ENCODE measurements at regions not wholly inside any gene's neighbourhood (a gene's known extent, or its start where the extent isn't known, plus 50 kb on each side); places are given as distances from the start of the nearest gene placed in this dataset.

DNA sequence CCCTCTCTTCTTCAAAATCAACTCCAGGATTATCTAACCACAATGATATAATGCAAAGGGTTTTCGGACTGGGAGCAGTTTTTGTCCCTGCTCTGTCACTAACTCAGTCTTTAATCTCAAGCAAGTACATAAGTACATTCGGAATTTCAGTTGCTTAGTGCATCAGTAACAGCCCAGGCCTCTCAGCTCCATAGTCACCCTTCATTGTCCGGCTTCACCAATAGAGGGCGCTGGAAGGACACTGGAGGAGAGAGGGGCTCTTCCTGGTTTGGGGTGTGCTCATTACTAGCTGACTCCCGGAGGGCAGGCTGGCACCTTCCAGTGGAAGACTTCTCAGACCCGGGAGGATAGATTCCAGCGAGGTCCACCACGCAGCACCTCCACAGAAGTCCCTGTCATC is 90.4 kb upstream of the PDGFD start:
- H4K20me1 ChIP-seq (ENCODE audit: low read depth, low read length), result no peaks in the 10 kb centered on the region
- H3K36me3 ChIP-seq (ENCODE audit: low read length), result no peaks in the 10 kb centered on the region
- TF ChIP-seq, protein P1, sequence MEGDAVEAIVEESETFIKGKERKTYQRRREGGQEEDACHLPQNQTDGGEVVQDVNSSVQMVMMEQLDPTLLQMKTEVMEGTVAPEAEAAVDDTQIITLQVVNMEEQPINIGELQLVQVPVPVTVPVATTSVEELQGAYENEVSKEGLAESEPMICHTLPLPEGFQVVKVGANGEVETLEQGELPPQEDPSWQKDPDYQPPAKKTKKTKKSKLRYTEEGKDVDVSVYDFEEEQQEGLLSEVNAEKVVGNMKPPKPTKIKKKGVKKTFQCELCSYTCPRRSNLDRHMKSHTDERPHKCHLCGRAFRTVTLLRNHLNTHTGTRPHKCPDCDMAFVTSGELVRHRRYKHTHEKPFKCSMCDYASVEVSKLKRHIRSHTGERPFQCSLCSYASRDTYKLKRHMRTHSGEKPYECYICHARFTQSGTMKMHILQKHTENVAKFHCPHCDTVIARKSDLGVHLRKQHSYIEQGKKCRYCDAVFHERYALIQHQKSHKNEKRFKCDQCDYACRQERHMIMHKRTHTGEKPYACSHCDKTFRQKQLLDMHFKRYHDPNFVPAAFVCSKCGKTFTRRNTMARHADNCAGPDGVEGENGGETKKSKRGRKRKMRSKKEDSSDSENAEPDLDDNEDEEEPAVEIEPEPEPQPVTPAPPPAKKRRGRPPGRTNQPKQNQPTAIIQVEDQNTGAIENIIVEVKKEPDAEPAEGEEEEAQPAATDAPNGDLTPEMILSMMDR (IDR thresholded peaks at IDR 0.05; ENCODE audit: insufficient read depth, low read length, poor library complexity, severe bottlenecking), result peak; percentile 70
- TF ChIP-seq EZH2phosphoT487 (conservative IDR thresholded peaks at IDR 0.05; ENCODE audit: low read length), result no peak
- no peak overlapping the region for H3K9ac ChIP-seq (ENCODE audit: low read length)
- no peak overlapping the region for H3K27ac ChIP-seq (ENCODE audit: low read depth, low read length)
- H3K9me2 ChIP-seq (replicated peaks; ENCODE audit: insufficient read depth, low read length), result no peaks in the 10 kb centered on the region
- no peaks in the 10 kb centered on the region for H3K79me2 ChIP-seq (ENCODE audit: insufficient read depth, low read length)
- peak overlapping the region; percentile 92 for H2AFZ ChIP-seq (ENCODE audit: low read depth, low read length, severe bottlenecking)
- H3K27me3 ChIP-seq (ENCODE audit: low read length), result no peaks in the 10 kb centered on the region
- no peaks in the 10 kb centered on the region for H3K9me3 ChIP-seq (ENCODE audit: insufficient read depth, low read length)
- H3K4me3 ChIP-seq (ENCODE audit: insufficient read depth, low read length, poor library complexity, severe bottlenecking), result no peak overlapping the region
- peak overlapping the region; percentile 36 for H3K4me2 ChIP-seq (ENCODE audit: low read depth, low read length, poor library complexity, severe bottlenecking)
- no peaks in the 10 kb centered on the region for H3F3A ChIP-seq (ENCODE audit: insufficient read depth)

DNA sequence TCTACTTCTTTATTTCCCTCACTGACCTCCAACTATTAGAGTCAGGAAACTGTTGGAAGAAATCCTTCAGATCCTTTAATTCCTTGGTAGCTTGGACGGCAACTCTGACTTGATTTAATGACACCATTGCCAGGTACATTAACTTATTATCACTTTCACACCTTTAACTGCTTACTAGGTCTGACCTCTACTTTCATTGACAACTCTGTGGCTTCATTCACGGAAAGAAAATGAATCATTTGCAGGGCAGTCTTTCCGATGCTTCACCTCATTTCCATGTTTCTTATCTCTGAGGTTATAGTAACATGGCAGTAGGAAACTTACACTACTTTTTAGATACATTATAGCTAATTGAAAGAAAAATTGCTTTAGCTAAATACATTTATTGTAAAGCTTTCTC is 82.6 kb upstream of the PDGFD start:
- TF ChIP-seq, protein P1 (IDR thresholded peaks at IDR 0.05; ENCODE audit: insufficient read depth, low read length, poor library complexity, severe bottlenecking), result no peak
- TF ChIP-seq EZH2phosphoT487 (conservative IDR thresholded peaks at IDR 0.05; ENCODE audit: low read length), result no peak
- H3K4me2 ChIP-seq (ENCODE audit: low read depth, low read length, poor library complexity, severe bottlenecking), result no peak overlapping the region
- H3K9me3 ChIP-seq (ENCODE audit: insufficient read depth, low read length), result no peaks in the 10 kb centered on the region
- H3K27me3 ChIP-seq (ENCODE audit: low read length), result no peaks in the 10 kb centered on the region
- H3K9me2 ChIP-seq (replicated peaks; ENCODE audit: insufficient read depth, low read length), result no peaks in the 10 kb centered on the region
- H3K9ac ChIP-seq (ENCODE audit: low read length), result no peak overlapping the region
- no peaks in the 10 kb centered on the region for H3F3A ChIP-seq (ENCODE audit: insufficient read depth)
- H3K36me3 ChIP-seq (ENCODE audit: low read length), result no peaks in the 10 kb centered on the region
- H3K27ac ChIP-seq (ENCODE audit: low read depth, low read length), result no peak overlapping the region
- no peak overlapping the region for H3K4me3 ChIP-seq (ENCODE audit: insufficient read depth, low read length, poor library complexity, severe bottlenecking)
- H3K79me2 ChIP-seq (ENCODE audit: insufficient read depth, low read length), result no peaks in the 10 kb centered on the region
- H2AFZ ChIP-seq (ENCODE audit: low read depth, low read length, severe bottlenecking), result no peak overlapping the region
- H4K20me1 ChIP-seq (ENCODE audit: low read depth, low read length), result no peaks in the 10 kb centered on the region

DNA sequence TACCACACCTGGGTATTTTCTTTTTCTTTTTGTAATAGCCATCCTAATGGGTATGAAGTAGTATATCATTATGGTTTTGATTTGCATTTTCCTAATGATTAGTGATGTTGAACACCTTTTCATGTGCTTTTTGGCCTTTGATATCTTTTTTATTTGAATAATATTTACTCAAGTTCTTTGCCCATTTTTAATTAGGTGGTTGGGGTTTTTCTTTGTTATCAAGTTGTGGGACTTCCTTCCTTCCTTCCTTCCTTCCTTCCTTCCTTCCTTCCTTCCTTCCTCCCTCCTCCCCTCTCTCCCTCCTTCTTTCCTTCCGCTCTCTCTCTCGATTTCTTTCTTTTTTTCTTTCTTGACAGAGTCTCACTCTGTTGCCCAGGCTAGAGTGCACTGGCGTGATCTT is 75.0 kb upstream of the PDGFD start:
- Histone ChIP-seq H3K79me2 (ENCODE audit: insufficient read depth, low read length) (no peaks in the 10 kb centered on the region), H3F3A (ENCODE audit: insufficient read depth) (no peaks in the 10 kb centered on the region), H3K36me3 (ENCODE audit: low read length) (no peaks in the 10 kb centered on the region), H3K27ac (ENCODE audit: low read depth, low read length) (no peak overlapping the region), H2AFZ (ENCODE audit: low read depth, low read length, severe bottlenecking) (no peak overlapping the region), H3K9me3 (ENCODE audit: insufficient read depth, low read length) (no peaks in the 10 kb centered on the region), H3K4me2 (ENCODE audit: low read depth, low read length, poor library complexity, severe bottlenecking) (no peak overlapping the region), H3K9me2 (replicated peaks; ENCODE audit: insufficient read depth, low read length) (no peaks in the 10 kb centered on the region), H3K4me3 (ENCODE audit: insufficient read depth, low read length, poor library complexity, severe bottlenecking) (no peak overlapping the region), H3K9ac (ENCODE audit: low read length) (no peak overlapping the region), H4K20me1 (ENCODE audit: low read depth, low read length) (no peaks in the 10 kb centered on the region), H3K27me3 (ENCODE audit: low read length) (no peaks in the 10 kb centered on the region; the same call in 1 of the 2 replicates)
- TF ChIP-seq EZH2phosphoT487 (conservative IDR thresholded peaks at IDR 0.05; ENCODE audit: low read length), result no peak
- TF ChIP-seq, protein P1 (IDR thresholded peaks at IDR 0.05; ENCODE audit: insufficient read depth, low read length, poor library complexity, severe bottlenecking), result no peak

Data from SU-DHL-6 (cell line).